GM15510 (cell line): ENCODE measurements at regions not wholly inside any gene's neighbourhood (a gene's known extent, or its start where the extent isn't known, plus 50 kb on each side); places are given as distances from the start of the nearest gene placed in this dataset.

Experiments
- POLR2A ChIP-seq: IDR thresholded peaks from 3 replicates; pipeline ENCODE4 v1.6.1; 2011; ENCODE audit warnings: borderline replicate concordance; ENCODE audit not compliant: insufficient read length; ENCODE audit errors: extremely low read depth

DNA sequence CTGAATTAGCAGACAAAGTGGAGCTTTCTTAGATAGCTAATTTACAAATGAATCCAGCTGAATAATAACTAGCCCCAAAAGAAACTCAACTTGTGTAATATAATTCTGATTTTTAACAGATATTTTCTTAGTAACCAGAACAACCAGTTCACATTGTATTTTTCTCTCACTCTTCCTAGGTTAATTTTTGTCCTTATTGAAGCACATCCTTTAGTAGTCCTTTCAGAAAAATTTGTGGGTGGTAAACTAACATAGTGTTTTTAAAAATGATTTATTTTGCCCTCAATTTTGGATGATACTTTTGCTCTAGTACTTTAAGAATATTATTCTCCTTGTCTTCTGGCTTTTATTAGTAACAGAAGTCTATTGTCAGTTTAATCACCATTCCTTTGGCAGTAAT lies 190.6 kb upstream of the SLC39A10 start:
- TF ChIP-seq POLR2A, result no peak

DNA sequence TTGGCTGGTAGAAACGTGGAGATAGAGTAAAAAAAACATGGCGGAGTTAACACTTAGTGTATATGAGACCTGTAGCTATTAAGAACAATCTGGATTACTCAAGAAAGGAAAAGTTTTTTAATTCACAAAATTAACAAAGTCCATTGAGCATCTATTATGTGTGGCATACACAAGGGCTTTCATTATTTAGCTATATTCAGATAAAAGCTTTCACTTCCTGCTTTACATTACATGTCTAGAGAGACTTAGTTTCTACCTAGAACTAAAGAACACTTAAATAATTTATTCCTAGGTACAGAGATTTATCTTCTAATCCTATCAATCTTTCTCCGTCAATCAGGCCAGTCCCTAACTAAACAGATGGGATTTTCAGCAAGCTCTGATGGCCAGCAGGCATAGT lies 196.0 kb upstream of the SLC39A10 start:
- TF ChIP-seq POLR2A, result no peak

DNA sequence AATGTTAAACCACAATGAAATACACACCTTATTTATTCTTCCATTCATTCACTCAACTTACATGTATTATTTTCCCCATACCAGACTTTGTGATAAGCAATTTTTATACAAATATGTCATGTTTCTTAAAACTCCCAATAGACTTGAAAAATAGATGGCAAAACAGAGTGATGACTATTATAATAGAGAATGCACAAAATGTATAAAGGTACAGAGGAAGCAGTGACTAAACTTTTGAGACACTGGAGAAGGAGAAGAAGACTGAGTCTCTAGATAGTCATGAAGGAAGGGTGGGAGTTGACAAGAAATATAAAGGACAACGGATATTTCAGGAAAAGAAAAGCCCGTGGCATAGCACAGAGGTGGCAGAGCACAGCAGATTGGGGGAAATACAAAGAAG lies 198.1 kb upstream of the SLC39A10 start:
- no peak for TF ChIP-seq POLR2A

- TF ChIP-seq POLR2A, result no peak
Observed at GRCh38 chr2:195457873-195458272, 199.2 kb upstream of the SLC39A10 start.

DNA sequence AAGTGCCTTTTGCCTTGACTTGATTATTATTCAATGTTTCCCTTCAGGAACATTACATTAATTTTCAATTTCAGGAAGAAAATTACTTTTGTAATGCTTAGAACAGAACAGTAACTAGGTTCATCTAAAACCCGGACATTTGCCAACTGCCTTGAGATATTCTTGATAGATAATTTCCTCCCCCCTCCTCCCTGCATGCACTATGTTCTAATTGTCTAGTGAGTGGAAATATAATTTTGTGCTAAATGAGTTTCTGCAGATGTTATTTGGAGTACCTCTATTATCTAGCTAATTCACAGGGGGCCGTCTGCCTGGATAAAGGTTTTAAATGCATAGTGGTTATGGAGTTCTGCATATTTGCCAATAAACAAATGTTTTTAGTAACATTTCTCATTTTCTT lies 200.3 kb upstream of the SLC39A10 start:
- TF ChIP-seq POLR2A, result no peak

- TF ChIP-seq POLR2A, result no peak
Observed at GRCh38 chr2:195451160-195451559, 205.9 kb upstream of the SLC39A10 start.

DNA sequence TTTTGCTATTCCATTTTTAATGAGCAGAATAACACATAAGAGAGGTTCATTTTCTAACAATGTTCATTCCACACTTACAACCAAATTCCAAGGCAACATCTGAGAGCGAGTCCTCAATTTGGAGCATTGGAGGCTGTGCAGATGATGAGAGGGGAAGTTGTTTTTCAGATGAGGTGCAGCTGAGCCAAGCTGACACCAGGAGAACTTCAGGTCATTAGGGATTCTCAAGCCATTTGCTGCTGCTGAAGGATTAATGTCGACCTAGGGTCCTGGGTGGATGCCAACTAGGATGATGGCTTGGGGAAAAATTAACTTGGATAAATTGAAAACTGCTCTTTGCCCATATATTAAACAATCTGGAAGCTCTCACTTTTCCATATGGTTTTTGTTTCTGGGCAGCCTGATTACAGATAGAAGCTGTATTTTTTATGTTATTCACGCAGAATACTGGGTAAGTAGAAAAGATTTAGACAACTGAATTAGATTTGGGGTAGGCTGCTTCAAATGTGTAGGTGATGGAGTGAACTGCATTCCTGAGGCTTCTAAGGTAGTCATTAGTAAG lies 206.4 kb upstream of the SLC39A10 start:
- TF ChIP-seq POLR2A, result no peak

GRCh38 chr2:195447323-195447975 lies 209.6 kb upstream of the SLC39A10 start:
- no peak for TF ChIP-seq POLR2A

DNA sequence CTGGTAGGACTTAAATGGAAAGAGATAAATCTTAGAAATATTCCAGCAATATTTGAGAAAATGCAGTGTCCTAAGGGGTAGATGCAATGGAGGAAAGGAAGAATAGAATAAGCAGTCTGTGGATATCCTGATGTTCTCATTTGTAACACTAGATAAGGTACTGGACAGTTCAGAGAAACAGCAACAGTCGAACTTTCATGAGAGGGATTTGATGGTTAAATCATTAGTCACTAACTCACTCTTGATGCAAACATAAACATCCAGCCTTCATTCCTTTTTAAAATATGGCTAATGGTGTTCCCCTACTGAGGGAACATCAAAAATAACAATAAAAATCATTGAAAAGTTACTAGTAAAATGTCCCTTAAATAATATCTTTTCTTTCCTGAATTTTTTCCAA lies 211.4 kb upstream of the SLC39A10 start:
- no peak for TF ChIP-seq POLR2A

GRCh38 chr2:195443926-195444325 lies 213.1 kb upstream of the SLC39A10 start:
- TF ChIP-seq POLR2A, result no peak

- TF ChIP-seq POLR2A, result no peak
Observed at GRCh38 chr2:195442458-195443175, 214.4 kb upstream of the SLC39A10 start.

DNA sequence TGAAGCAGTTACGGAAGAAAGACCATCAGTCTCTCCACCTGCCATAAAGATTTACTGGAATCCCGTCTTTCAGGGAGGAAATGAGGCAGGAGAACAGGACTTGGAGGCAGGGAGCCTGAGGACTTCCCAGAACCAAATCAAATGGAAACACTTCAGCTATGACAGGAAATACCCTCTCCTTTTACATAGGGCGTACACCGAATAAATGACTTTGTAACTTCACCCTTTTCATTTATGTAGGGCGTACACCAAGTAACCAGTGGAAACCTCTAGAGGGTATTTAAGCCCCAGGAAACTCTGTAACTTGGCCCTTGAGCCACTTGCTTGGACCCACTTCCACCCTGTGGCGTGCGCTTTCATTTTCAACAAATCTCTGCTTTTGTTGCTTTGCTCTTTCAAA lies 218.3 kb upstream of the SLC39A10 start:
- no peak for TF ChIP-seq POLR2A

DNA sequence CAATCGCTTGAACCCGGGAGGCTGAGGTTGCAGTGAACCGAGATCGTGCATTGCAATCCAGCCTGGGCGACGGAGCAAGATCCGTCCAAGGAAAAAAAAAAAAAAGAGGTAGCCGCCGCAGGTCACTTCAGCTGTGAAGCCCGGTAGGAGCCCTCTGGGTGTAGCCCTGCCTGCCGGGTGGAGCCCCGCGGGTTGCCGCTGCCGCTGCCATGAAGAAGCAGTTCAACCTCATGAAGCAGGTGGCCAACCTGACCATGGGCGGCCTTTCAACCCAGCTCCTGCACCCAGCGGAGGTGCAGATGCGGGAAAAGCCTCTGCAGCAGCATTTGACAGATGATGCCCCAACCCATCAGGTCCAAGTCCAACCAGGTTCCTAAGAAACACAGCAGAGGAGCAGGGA lies 219.5 kb upstream of the SLC39A10 start:
- TF ChIP-seq POLR2A, result no peak

GRCh38 chr2:195434346-195434745 lies 222.7 kb upstream of the SLC39A10 start:
- TF ChIP-seq POLR2A, result no peak

DNA sequence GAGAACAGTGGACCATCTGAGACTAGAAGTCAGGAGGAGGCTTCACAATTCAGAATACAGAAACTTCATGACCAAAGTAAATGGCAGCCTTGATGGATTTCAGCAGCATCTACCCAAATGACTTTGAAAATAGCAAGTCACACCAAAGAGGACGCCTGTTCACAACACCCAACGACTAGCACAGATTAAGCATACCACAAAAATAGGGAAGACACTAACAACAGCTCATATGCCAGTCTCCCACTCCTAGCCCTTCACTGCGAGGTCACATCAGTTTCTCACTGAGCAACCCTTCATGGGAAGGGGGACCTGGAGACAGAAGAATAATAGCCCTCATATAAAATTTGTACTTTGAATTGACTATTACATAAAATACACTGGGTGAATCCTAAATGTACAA lies 228.4 kb upstream of the SLC39A10 start:
- no peak for TF ChIP-seq POLR2A

GRCh38 chr2:195425328-195425727 lies 231.7 kb upstream of the SLC39A10 start:
- no peak for TF ChIP-seq POLR2A
